Upper lobe of right lung (tissue), 1 donor: ENCODE measurements at regions not wholly inside any gene's neighbourhood (a gene's known extent, or its start where the extent isn't known, plus 50 kb on each side); places are given as distances from the start of the nearest gene placed in this dataset.

Experiments used
- ATAC-seq: fragments of 200-7000 bp; cut with Tn5 transposase; one replicate; pipeline ENCODE4 v1.9.1; 2020; ENCODE audit warnings: mild to moderate bottlenecking, moderate library complexity
- DNase-seq: peaks from one replicate; pipeline ENCODE4 v3.0.0-alpha.2; 2020
- H3K27ac ChIP-seq: fragments of 200-600 bp; one replicate; pipeline ENCODE4 v1.8.0; 2022
- H3K27me3 ChIP-seq: fragments of 200-600 bp; one replicate; pipeline ENCODE4 v1.8.0; 2022; ENCODE audit warnings: mild to moderate bottlenecking
- H3K36me3 ChIP-seq: fragments of 200-600 bp; one replicate; pipeline ENCODE4 v1.8.0; 2022
- H3K4me1 ChIP-seq: fragments of 200-600 bp; one replicate; pipeline ENCODE4 v1.8.0; 2022
- H3K4me3 ChIP-seq: fragments of 200-600 bp; one replicate; pipeline ENCODE4 v1.8.0; 2022; ENCODE audit warnings: mild to moderate bottlenecking
- H3K9me3 ChIP-seq: fragments of 200-600 bp; one replicate; pipeline ENCODE4 v1.8.0; 2022
- intact Hi-C: fragments of 100-400 bp; cut with DNase I; formaldehyde crosslinking; loops from one replicate; pipeline ENCODE4 v1.11.0; 2022
- TF ChIP-seq, protein P1 (sequence below): fragments of 200-600 bp; IDR thresholded peaks from one replicate; pipeline ENCODE4 v1.8.0; 2022; ENCODE audit warnings: antibody characterized with exemption
- donor health status: DM: no; HTN: yes; CAD: no; lungs with severe emphysema.

DNA sequence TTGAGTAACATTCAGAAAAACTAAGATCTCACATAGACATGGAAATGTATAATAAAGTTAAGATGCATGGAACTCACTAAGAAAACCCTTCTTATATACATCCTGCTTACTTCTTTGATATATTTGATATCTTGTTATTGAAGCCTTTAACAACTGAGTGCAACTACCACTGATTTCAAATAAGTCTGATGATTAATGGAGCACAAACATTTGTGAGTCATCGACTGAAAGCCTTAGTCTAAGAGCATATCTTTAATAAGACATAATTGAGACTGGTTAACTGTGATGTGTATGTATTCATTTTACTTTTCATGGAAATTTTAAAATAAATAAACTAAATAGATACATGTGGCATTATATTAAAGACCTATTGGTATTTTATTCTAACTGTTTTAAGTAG, 740.5 kb downstream of the EPHA3 start:
- TF ChIP-seq, protein P1, sequence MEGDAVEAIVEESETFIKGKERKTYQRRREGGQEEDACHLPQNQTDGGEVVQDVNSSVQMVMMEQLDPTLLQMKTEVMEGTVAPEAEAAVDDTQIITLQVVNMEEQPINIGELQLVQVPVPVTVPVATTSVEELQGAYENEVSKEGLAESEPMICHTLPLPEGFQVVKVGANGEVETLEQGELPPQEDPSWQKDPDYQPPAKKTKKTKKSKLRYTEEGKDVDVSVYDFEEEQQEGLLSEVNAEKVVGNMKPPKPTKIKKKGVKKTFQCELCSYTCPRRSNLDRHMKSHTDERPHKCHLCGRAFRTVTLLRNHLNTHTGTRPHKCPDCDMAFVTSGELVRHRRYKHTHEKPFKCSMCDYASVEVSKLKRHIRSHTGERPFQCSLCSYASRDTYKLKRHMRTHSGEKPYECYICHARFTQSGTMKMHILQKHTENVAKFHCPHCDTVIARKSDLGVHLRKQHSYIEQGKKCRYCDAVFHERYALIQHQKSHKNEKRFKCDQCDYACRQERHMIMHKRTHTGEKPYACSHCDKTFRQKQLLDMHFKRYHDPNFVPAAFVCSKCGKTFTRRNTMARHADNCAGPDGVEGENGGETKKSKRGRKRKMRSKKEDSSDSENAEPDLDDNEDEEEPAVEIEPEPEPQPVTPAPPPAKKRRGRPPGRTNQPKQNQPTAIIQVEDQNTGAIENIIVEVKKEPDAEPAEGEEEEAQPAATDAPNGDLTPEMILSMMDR = no peak
- ATAC-seq (no peak), DNase-seq (no peak)
- H3K4me1 ChIP-seq = no peaks in the 10 kb centered on the region
- no peaks in the 10 kb centered on the region for H3K9me3 ChIP-seq
- no peaks in the 10 kb centered on the region for H3K36me3 ChIP-seq
- no peak overlapping the region for H3K4me3 ChIP-seq
- H3K27me3 ChIP-seq = no peaks in the 10 kb centered on the region
- intact Hi-C loops = no loop called here
- H3K27ac ChIP-seq = no peak overlapping the region

GRCh38 chr3:89851974-89852621, 744.7 kb downstream of the EPHA3 start:
- intact Hi-C loops = no loop called here
- ATAC-seq (no peak), DNase-seq (no peak)
- H3K27me3 ChIP-seq = no peaks in the 10 kb centered on the region
- H3K9me3 ChIP-seq = no peaks in the 10 kb centered on the region
- TF ChIP-seq, protein P1 = peak; percentile 33
- H3K36me3 ChIP-seq = no peaks in the 10 kb centered on the region
- no peaks in the 10 kb centered on the region for H3K4me1 ChIP-seq
- no peak overlapping the region for H3K27ac ChIP-seq
- no peak overlapping the region for H3K4me3 ChIP-seq

- H3K4me3 ChIP-seq = no peak overlapping the region
- intact Hi-C loops = no loop called here
These were observed 752.3 kb downstream of the EPHA3 start for GRCh38 chr3:89859757-89860156.

DNA sequence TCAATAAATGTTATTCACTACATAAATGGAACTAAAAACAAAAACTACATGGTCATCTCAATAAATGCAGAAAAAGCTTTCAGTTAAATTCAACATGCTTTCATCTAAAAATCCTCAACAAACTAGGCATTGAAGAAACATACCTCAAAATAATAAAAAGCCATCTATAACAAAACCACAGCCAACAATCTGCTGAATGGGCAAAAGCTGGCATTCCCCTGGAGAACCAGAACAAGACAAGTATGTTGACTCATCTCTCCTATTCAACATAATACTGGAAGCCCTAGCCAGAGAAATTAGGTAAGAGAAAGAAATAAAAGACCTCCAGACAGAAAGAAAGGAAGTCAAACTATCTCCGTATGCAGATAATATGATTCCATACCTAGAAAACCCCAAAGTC, 759.9 kb downstream of the EPHA3 start:
- Histone ChIP-seq H3K27ac (no peak overlapping the region), H3K9me3 (no peaks in the 10 kb centered on the region), H3K4me1 (no peaks in the 10 kb centered on the region), H3K4me3 (no peak overlapping the region), H3K36me3 (no peaks in the 10 kb centered on the region), H3K27me3 (no peaks in the 10 kb centered on the region)
- TF ChIP-seq, protein P1 = no peak
- DNase-seq (no peak), ATAC-seq (no peak)
- intact Hi-C loops = no loop called here

More at GRCh38 chr3:89859757-89860156, 752.3 kb downstream of the EPHA3 start:
- no peak for DNase-seq
- no peak for ATAC-seq
- no peak overlapping the region for H3K27ac ChIP-seq
- H3K4me1 ChIP-seq = no peaks in the 10 kb centered on the region
- H3K9me3 ChIP-seq = no peaks in the 10 kb centered on the region
- H3K27me3 ChIP-seq = no peaks in the 10 kb centered on the region
- H3K36me3 ChIP-seq = no peaks in the 10 kb centered on the region
- TF ChIP-seq, protein P1 = no peak

DNA sequence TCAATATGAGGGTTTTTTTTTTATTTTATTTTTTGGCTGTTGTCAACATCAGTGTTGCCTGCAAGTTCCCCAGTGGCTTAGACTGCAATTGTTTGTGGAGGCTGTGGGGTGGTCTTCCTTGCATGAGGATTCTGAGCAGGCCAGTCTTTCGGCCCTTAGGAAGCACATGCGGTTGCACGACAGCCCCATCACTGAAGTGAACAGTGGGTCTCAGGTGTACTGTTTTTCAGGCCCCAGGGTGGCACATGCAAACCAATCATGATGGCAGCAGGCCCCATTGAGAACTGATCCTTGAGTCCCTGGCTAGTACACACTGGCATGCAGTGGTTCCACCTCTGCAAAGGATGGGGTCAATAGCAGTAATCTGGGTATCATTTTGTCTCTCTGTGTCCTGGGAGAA, 768.7 kb downstream of the EPHA3 start:
- H3K4me3 ChIP-seq = no peak overlapping the region
- ATAC-seq (no peak), DNase-seq (no peak)
- TF ChIP-seq, protein P1 = no peak
- intact Hi-C loops = no loop called here
- H3K27me3 ChIP-seq = no peaks in the 10 kb centered on the region
- H3K4me1 ChIP-seq = no peaks in the 10 kb centered on the region
- H3K36me3 ChIP-seq = no peaks in the 10 kb centered on the region
- no peak overlapping the region for H3K27ac ChIP-seq
- no peaks in the 10 kb centered on the region for H3K9me3 ChIP-seq

- intact Hi-C loops = no loop called here
- Histone ChIP-seq H3K27ac (no peak overlapping the region), H3K4me1 (no peaks in the 10 kb centered on the region), H3K27me3 (no peaks in the 10 kb centered on the region), H3K9me3 (no peaks in the 10 kb centered on the region), H3K36me3 (no peaks in the 10 kb centered on the region), H3K4me3 (no peak overlapping the region)
- ATAC-seq (peak; percentile 30), DNase-seq (no peak)
- TF ChIP-seq, protein P1 = no peak
These were observed 769.8 kb downstream of the EPHA3 start for GRCh38 chr3:89877230-89877629.
